ENCODE measurements at regions not wholly inside any gene's neighbourhood (a gene's known extent, or its start where the extent isn't known, plus 50 kb on each side); places are given as distances from the start of the nearest gene placed in this dataset.

DNA sequence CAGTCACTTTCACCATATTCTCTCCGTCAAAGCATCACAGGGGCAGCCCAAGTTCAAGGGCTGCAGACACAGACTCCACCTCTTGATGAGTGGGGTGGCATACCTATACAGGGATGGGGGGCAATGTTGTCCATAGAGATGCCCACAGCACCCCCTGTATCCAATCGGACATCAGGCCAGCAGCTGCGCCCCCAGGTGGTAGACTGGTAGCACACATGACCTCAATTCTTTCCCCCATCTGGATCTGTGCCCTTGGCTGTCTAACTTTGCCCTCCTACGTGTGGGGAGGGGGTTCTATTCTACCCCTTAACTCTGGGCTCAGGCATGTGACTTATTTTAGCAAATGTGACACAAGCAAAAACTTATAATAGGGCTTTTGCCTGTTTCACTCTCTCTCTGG is 84.0 kb upstream of the SLC25A48 start:
- no peak for TF ChIP-seq YY1 (IDR thresholded peaks at IDR 0.05; ENCODE audit: insufficient read depth, insufficient read length)
- TF ChIP-seq ZNF274 (IDR thresholded peaks at IDR 0.05; ENCODE audit: low read depth, low read length): no peak
- TF ChIP-seq SUZ12 (IDR thresholded peaks at IDR 0.05; ENCODE audit: extremely low read depth, insufficient read depth, insufficient read length): no peak

Data from NT2/D1 (cell line).